CD1c-positive myeloid dendritic cell (primary cell): ENCODE measurements at regions not wholly inside any gene's neighbourhood (a gene's known extent, or its start where the extent isn't known, plus 50 kb on each side); places are given as distances from the start of the nearest gene placed in this dataset.
A peak's percentile ranks its signal among the peaks of the same experiment; 100 is the strongest.
"Not testable (repeated sequence)": the region's sequence is repeated elsewhere in the genome, so short reads cannot be mapped to it uniquely, and the experiment has no call there.

Experiments
- DNase-seq: peaks from one replicate; pipeline ENCODE4 v3.0.0-alpha.2; 2016; ENCODE audit errors: extremely low spot score

DNA sequence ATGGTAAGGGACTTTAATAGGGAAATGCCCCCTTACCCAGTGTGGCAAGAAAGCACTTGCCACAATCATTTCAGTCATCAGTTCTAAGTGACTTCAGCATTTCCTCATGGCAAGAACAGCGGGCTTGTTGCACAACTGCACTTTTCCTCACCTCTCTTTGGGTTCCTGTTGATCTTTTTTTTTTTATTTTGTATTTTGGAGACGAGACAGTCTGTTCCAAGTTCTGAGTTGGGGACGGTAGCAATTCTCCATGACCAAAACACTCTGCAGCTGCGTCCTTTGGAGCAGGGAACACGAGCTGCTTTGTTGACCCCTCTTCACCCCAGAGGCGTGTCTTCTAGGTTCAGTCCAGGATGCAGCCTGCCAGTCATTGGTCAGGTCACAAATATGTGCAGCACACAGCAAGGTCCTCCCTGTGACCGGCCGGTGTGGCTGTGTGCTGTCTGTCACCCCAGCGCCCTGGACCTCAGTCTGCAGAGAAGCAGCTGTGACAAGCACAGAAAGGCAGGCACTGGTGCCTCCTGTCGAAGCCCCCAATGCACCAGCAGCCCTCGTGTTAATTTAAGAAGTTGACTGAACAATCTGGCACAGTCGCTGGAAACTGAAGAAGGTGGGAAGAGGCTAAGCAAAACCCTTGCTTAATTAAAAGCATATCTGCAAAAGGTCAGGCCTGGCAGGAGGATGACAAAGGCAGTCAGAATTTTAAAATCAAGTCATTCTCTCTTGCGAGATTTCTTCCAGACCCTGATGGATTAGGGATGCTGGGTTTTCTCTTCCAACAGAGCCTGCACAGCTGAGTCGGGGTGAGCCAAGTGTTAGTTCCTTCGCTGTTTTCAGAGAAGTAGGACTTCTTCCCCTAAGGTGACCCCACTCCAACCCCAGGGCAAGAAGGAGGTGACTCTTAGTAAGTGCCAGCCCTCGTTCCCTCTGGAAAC lies 96.7 kb upstream of the COPS8 start:
- DNase-seq, result peak; percentile 30

DNA sequence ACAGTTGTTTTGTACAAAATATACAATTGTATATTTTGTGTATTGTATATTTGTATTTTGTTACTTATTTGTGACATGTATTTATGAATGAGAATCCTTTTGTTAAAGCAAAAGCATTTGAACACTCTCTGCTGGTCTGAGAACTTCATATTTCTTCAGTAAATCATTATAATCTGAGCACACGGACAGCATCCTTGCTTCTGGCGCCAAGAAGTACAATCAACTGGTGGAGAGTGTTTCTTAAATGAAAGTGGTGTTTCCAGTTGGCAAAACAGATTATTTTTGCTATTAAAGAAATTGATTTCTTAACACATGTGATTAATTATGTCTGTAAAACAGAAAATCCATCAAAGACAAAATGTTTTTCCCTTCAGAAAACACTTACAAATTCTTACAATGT lies 95.1 kb upstream of the COPS8 start:
- DNase-seq, result no peak

DNA sequence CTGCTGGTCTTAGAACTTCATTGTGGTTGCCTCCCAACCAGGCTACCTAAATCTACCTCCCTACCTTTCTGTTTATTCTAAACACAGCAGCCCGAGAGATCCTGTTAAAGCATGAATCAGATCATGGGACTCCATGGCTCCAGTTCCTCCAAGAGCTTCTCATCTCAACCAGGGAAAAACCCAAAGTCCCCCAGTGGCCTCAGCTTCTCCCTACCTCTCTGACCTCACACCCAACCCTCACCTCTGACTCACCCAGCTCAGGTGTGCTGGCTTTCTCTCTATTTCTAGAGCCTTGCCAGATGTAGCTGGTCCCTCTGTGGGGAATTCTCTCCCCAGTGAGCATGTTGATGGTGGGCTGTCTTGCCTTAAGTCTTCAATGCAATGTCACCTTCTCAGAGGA lies 93.8 kb upstream of the COPS8 start:
- DNase-seq, result no peak

DNA sequence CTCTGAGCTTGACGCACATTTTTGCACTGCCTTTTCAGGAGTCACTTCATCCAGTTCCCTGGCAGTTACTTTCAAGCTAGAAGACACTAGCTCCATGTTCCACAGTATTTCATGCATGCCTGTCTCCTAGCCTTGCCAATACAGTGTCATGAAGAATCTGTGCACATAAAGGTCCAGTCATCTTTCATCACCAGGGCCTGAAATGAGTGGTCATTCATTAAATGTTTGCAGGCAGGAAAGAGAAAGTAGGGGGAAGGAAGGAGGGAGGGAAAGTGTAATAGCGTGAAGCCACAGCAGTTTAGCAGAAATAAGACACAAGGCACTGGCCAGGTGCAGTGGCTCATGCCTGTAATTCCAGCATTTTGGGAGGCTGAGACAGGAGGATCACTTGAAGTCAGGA lies 92.4 kb upstream of the COPS8 start:
- no peak for DNase-seq

DNA sequence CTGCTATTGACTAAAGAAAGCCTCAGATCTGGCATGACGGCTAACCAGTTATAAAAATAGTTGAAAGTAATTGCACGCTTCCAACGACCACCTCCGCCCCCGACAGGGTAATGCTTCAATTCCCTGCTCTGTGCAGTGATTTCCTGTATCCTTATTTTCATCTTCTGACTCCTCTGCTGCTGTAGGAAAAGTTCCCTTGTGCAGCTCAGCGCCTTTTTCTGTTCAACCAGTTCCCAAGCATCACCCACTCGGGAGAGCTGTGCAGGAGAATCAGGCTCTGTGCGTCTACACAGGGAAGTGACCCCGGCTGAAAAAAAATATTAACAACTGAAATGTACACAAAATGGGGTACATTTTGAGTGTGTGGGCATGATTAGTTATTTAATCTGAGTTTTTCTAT lies 91.3 kb upstream of the COPS8 start:
- DNase-seq, result no peak

DNA sequence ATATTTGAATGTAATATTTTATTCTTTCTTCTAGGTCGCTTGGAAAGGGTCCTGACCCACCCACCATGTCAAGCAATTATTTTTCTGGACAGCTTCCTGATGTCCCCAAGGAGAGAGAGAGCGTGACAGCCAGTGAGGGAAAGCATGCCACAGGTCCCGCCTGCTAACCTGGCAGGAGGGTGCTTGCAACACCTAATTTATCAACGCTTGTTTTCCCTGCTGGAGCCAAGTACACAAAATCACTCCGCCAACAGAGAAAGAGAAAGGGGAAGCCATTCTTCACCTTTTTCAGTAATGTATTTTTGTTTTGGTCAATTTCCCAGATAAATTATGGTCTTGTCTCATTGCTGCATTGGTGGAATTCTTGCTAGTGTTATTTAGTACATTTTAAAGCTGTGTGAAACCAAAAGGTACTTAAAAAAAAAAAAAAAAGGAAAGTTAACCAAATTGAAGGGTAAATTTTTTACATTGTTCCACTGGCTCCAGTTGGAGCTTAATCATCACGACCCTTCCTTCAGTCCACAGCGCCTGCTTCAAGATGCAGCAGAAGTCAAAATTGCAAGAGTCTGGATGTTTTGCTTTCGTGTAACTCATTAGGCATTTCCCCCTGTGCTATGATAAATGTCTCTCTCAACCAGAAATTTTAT lies 88.5 kb upstream of the COPS8 start:
- DNase-seq, result no peak

DNA sequence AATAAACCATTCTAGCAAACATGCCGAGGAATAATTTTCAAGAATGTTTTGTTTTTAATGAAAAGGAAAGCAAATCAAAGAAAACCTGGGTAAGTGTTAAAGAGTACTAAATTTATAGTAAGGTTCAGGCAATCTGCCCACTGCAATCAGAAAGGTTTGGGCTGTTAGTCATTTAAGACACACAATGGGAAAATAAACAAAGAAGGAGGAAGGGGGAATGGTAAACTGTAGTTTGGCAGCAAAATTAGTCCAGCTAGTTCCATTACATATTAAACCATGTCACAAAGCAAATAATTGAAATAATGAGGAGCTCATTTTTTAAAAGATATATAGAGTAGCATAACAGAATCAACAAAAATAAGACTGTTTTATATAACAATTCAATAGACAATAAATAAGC lies 87.5 kb upstream of the COPS8 start:
- no peak for DNase-seq

DNA sequence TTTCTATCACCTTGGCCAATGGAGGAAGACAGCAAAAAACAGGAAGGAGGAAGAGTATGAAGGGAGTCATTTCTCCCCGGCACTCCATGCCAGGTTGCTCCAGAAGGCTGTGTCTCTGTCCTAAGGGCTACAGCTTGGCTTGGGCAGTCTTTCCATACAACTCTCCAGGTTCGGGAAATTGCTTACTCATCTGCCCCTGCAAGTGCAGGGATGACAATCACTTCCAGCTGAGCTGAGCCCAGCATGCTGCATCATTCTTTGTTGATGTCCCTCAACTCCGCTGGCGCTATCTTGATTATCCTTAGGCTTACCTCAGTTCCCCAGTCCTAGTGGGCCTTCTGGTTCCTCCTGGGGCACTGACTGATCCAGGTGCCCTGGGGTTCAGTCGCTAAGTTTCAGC lies 86.9 kb upstream of the COPS8 start:
- no peak for DNase-seq

DNA sequence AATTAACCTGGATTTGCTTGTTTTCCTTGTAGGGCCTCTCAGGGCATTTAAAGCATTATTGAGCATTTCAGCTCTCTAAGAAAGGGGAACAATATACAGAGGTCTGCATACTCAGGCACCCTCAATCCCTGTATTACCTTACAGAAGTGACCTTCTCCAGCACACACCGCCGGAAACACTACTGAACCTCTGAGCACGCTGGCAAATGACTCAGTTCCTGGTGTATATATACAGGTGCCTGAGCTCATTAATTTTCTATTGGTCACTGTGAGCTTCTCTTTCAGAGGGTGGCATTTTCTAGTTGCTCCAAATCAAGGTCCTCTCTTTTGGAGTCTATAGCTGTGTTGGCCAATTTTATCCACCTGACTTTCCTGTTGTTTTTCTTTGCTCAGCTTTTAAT lies 85.2 kb upstream of the COPS8 start:
- DNase-seq, result no peak

DNA sequence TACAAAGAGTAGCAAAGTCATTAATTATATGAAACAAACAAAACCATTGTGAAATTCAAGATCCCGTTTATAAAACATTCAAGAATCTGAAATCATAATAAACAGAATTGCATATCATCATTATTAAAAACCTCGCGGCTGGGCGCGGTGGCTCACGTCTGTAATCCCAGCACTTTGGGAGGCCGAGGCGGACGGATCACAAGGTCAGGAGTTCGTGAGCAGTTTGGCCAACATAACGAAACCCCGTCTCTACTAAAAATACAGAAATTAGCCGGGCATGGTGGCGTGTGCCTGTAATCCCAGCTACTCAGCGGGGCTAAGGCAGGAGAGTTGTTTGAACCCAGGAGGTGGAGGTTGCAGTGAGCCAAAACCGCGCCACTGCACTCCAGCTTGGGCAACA lies 80.3 kb upstream of the COPS8 start:
- DNase-seq, result not testable (repeated sequence)

DNA sequence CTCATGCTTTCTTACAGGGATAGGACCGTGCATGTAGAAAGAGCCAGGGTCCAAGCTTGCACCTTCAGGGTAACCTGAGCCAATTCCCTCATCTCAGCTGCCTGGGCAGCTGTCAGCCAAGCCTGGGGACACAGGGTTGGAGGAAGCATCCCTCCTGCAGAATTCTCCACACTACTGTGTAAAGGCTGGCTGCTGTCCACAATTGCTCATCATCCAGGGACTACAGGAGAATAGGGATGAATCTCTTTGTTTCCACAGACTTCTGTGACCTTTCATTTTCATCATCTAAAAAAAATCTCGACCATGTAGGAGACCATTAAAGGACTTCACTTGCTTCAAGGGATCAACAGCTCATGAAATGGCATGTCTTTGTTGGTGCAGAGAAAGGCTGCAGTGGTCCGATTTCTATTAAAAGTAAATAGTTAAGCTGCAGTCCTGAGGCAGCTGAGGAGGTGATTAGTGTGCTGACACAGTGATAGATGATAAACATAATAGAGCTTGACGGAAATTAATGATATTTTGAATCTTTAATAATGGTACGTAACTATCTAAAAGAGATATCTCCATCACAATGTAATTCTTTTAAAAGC lies 74.4 kb upstream of the COPS8 start:
- DNase-seq, result no peak

DNA sequence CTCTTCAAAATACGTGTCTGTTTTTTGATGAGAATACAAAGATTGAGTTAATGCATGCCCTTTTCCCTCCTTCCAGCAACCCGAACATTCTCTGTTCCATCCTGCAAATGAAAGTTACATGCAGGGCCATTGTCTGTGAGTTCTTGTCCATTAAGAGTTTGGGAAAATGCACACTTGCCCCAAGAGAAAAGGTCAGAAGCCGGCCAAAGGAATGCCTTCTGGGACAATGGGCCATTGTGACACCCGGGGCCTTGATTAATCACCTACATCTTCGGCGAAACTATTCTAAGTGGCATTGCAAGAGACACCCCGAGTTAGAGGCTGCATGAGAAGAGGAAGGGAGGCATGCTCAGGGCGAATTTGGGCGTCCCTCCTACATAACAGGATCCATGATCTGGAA lies 73.7 kb upstream of the COPS8 start:
- no peak for DNase-seq

DNA sequence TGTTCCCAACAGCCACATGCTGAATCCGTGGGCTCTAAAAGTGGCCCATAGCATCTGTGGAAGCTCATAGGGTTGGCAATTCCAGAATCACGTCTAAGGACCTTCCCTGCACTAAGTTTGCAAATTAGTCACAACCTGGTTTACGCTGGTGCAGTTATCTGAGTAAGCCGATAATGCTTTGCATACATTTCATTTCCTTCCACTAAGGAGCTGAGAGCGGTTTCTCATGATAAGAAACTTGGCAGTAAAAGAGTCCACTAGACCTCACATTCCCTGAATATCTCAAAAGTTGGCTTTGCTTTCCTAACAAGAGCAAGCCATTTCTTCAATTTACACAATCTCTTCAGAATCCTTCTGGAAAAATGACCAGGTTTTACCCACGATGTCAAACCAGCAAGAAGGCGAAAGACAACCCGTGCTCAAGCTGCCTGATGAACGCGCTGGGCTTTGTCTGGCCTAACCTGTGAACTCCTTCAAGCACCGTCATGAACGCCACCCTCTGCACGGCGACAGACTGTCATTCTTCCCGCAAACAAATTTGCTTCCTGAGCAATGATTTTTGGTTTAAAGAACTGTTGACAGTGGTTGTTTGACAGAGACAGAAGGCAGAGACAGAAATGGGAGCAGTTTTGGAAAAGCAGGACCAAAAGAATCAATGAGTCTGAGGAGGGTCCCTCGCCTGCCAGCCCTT lies 73.0 kb upstream of the COPS8 start:
- DNase-seq, result no peak

DNA sequence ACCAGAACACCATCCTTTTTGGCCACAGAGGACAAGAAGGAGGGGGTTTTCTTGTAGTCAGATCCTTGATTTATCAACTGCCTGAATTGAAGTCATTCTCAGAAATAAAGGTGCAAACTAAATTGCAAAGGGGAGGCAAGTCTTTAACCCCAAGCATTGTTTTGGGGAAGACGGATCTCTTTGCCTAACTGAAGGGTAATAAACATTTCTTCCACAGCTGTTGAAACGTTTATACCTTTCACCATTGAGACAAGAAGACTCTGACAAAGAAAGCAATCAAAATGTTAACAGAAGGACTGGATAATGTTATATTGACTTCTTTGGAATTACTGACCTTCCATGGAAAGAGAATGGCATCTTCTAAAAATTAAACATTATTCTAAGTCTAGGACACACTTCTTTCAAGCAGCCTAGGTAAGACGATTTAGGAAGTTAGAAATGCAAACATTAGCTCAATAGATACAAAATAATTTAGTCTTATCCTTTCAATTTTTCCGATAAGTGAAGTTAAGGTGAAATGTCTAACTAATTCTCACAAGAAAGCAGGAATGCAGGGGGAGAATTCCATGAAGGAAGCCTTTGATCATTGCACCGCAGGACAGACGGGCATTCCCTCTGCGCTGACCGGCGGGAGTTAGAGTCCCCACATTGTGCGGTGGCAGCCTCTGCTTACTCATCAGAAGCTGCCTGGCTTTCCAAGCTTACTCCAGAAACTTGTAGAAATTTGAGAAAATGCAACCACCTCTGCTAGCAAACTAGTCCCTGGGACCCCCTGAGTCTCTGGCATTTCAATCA lies 69.4 kb upstream of the COPS8 start:
- DNase-seq, result no peak

DNA sequence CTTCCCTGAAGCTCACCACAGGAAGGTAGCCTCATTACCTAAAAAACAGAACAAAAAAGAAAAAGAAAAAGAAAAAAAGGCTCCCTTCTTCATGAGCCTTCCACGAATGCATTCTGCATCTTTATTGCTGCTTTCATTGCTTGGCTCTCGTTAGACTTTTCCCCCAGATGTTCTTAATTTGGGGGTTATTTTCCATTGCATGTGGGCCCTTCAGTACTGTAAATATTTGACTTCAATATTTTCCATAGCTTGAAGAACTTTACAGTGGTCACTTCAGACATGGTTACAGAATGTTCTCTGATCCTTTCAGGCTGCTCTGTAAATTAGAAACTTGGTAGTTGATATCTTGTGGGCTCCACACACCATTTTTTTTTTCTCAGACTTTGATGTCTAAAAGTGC lies 65.6 kb upstream of the COPS8 start:
- DNase-seq, result no peak

DNA sequence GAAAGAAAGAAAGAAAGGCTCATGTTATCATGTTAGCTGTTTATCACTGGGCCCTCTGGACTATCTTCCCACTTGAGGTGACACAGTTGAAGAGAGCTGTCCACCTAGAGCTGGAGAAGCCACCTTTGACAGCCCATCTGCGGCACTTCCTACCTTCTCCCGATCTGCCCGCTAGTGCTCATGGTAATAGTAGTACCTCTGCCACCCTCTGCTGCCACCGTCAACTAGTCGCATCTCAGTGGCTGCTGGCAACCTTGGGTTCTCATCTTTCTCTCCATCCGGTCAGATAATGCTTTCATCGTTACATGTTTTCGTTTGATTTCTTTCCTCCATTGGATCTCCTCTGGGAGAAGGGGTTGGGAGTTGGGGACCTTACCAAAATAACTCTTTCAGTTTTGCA lies 63.2 kb upstream of the COPS8 start:
- no peak for DNase-seq

DNA sequence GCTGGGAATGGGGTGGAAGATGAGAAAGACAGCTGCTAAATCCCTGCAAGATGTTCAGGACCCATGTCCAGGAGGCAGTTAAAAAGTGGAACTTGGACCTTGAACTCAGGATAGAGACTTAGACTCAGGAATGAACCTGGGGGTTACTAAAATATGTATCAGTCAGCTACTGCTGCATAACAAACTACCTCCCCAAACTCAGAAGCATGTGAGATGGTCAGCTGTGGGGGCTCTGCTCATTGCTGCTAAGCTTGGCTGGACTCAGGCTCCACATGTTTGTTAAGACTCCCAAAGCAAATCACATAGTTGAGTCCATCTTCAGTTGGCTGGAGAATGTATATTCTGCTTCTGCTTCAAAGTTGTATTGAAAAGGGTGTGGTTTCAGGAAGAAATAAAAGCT lies 61.4 kb upstream of the COPS8 start:
- no peak for DNase-seq

DNA sequence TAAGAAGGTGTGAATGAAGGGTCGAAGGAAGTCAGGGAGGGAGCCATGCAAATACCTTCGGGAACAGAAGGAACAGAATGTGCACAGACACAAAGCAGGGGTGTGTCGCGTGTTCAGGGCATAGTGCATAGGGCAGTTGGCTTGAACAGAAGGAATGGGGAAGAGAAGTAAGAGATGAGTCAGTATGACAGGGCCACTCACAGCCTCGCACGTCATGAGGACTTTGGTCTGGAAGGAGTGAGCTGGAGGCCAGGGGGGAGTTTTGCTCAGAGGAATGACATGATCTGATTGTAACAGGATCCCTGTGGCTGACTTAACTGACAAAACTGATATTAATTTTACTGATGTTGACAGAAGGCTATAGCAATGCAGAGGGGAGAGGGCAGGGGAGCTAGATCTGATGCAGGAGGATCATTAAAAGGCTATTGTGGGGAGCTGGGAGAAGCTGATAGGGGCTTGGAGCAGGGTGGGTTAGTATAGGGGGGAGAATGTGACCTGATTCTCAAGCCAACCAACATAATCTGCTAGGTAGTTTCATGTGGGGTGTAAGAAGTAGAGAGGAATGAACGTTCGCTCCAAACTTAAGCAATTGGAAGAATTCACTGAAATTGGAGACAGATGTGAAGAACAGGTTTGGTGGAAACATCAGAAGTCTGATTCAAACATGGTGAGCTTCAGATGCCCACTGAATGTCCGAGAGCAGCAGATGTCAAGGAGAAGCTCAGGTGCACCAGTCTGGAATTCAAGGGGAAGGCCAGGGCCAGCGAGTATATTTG lies 60.4 kb upstream of the COPS8 start:
- no peak for DNase-seq

DNA sequence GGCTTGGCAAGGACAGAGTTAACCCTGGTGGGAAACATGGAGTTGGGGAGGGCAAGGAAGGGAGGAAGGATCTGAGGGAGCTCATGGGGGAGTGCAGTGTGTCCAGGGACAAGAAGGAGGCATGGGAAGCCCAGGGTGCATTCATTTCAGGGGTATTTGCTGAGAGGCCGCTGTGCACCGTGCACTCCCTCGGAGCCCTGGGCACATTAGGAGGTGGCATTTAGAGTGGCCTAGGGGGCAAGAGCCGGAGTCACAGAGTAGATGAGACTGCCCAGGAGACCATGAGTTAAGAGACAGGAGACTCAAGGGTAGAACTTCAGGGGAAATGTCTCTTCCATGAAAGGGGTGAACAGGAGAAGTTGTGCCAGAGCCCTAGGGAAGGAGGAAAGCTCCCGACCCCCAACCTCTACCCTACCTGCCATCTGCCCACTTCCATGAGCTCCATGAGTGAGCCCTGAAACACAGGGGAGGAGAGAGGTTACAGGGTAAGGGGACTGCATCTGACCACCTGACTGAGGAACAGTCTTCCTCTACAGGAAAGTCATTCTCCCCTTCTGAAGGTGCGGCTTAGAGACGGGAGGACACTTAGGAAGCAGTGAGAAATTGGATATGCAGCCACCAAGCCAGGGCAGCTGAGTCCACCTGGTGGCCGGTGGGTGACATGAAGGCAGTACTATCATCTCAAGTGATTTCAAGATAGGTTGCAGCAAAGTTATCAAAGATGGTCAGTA lies 58.5 kb upstream of the COPS8 start:
- DNase-seq, result peak; percentile 63

DNA sequence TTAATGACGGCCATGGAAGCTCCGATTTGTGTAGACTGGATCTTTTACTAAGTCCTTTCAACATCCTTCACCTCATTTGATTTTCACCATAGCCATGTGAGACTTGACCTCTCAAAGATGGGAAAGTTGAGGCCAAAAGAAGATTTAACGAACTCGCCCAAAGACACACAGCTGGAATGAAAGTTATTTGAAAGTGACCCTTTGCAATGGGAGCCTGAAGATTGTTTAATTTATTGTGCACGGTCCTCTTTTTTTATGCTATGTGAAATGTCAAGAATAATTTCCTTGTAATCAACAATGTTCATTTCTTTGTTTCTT lies 58.0 kb upstream of the COPS8 start:
- no peak for DNase-seq
